Heart right ventricle (tissue), 16 donors: ENCODE measurements at regions not wholly inside any gene's neighbourhood (a gene's known extent, or its start where the extent isn't known, plus 50 kb on each side); places are given as distances from the start of the nearest gene placed in this dataset.

Experiments
- ATAC-seq, 8 donors: fragments of 200-7000 bp; cut with Tn5 transposase; one replicate each; pipeline ENCODE4 v1.9.1; 2020; ENCODE audit warnings: mild to moderate bottlenecking in 8 of 8, moderate library complexity in 8 of 8, moderate number of reproducible peaks in 1 of 8
- DNase-seq, 2 donors: peaks; one replicate each; pipeline ENCODE4 v3.0.0-alpha.2; 2020
- H3K27ac ChIP-seq, 10 donors: fragments of 200-600 bp; sonication (generic) in 2 of 10; one replicate each; pipeline versions ENCODE4 v1.5.0 to v1.8.0; 2020 to 2022; ENCODE audit warnings: mild to moderate bottlenecking in 3 of 10
- H3K27me3 ChIP-seq, 7 donors: fragments of 200-600 bp; one replicate each; pipeline ENCODE4 v1.8.0; 2021 to 2022; ENCODE audit warnings: mild to moderate bottlenecking in 2 of 7
- H3K36me3 ChIP-seq, 9 donors: fragments of 200-600 bp; sonication (generic) in 1 of 9; one replicate each; pipeline versions ENCODE4 v1.5.0 to v1.8.0; 2020 to 2022; ENCODE audit warnings: mild to moderate bottlenecking in 2 of 9
- H3K4me1 ChIP-seq, 9 donors: fragments of 200-600 bp; sonication (generic) in 1 of 9; one replicate each; pipeline versions ENCODE4 v1.5.0 to v1.8.0; 2020 to 2022; ENCODE audit warnings: mild to moderate bottlenecking in 4 of 9
- H3K4me3 ChIP-seq, 10 donors: fragments of 200-600 bp; sonication (generic) in 2 of 10; one replicate each; pipeline versions ENCODE4 v1.5.0 to v1.8.0; 2020 to 2022; ENCODE audit warnings: mild to moderate bottlenecking in 7 of 10, moderate library complexity in 2 of 10
- H3K9me3 ChIP-seq, 11 donors: fragments of 200-600 bp in 10 of 11; sonication (generic) in 2 of 11; one replicate each; pipeline versions ENCODE4 v1.5.0 to v1.8.0; 2013 to 2022; ENCODE audit warnings: mild to moderate bottlenecking in 2 of 11, control low read depth in 1 of 11, moderate library complexity in 1 of 11
- WGBS, 2 donors: extraction: QIAGEN DNeasy Blood & Tissue Kit; methylation state at CpG; one replicate each; pipeline ENCODE4 v1.1.7; 2013; ENCODE audit warnings: inconsistent platforms in 1 of 2; 5-methylcytosine and 5-hydroxymethylcytosine counted together
- intact Hi-C, 10 donors: fragments of 100-400 bp; cut with DNase I; formaldehyde crosslinking; loops; one replicate each; pipeline versions ENCODE4 v1.11.1 to v1.14.2; 2022
- TF ChIP-seq, protein P1 (sequence below), 9 donors: fragments of 200-600 bp; sonication (generic) in 2 of 9; IDR thresholded peaks; one replicate each; pipeline versions ENCODE4 v1.5.0 to v1.8.0; 2021 to 2022; ENCODE audit warnings: antibody characterized with exemption in 9 of 9, mild to moderate bottlenecking in 5 of 9, moderate library complexity in 1 of 9
- donor health status: Arrhythmogenic right ventricular cardiomyopathy.
- donor health status: ischemic (EF 13 %, LVEDD 7.1; RV severe dilation, severe dysfunction).
- donor health status: healthy with polysubstance abuse.
- donor health status: DM: no; HTN: yes; CAD: no.
- donor health status: DM: no; HTN: no; CAD: no.
- donor health status: ischemic (EF 25% LVEDD 6.9; RV normal size, moderate dysfunction).
- donor health status: ischemic (EF 25% LVEDD 5.7; RV mildly dilated, moderate dysfunction).
- donor health status: healthy.
- donor health status: DM: yes; HTN: yes; CAD: no.
- donor health status: Ischemic cardiomyopathy.
- donor health status: ischemic (EF 35%, LVEDD 5.7; RV mildly dilated, moderate dysfunction).
- donor health status: nonischemic (EF 11% LVEDD 7.7; RV severe dilation, severe dysfunction).
- donor health status: DM: yes; HTN: yes; CAD: no.
- donor health status: PGD.
- donor health status: ischemic (EF 29% LVEDD 5.4; RV normal size, mild dysfunction).
- donor health status: nonischemic (EF 23%, LVEDD 6.1; RV moderate dilation, normal function).

DNA sequence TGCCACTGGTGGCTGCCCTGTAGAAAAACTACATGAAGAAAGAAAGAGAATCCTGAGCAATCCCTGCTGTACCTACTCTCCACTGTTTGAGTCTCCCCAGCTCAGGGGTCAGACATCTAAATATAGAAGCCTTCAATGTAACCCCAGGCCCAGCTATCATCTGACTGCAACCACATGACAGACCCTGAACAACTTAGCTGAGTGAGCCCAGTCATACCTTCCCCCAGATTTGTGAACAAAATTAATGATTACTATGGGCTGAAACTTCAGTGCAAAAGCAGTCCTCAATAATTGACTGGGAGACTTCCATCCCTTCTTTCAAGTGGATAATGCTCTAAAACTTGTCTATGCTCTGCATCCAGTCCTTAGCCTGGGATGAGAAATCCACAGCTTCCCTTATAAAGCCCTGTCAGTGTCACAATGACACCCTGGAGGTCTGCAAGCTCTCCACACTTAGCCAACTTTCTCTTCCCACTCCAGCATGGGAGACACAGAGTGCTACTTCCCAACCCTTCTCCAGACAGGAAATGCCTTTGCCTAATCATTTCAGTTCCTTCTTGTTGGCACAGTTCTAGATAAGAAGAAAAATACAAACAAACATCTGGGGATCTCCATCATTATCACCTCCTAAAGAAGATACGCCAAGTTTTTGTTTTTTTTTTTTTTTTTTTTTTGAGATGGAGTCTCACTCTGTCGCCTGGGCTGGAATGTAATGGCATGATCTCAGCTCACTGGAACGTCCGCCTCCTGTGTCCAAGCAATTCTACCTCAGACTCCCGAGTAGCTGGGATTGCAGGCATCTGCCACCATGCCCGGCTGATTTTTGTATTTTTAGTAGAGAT is 198.5 kb upstream of the GADL1 start:
- intact Hi-C loops, result no loop called here
- H3K9me3 ChIP-seq, result no peaks in the 10 kb centered on the region
- H3K4me3 ChIP-seq, result no peak overlapping the region
- ATAC-seq, result peak in 6 of 8 donors; percentile 52 to 85 (median 80)
- no peaks in the 10 kb centered on the region for H3K27me3 ChIP-seq
- peak overlapping the region in 1 of 10 donors; percentile 14 for H3K27ac ChIP-seq
- 30 to 45% methylated on average over 6 of the region's 6 CpGs for WGBS, 2 donors
- TF ChIP-seq, protein P1, sequence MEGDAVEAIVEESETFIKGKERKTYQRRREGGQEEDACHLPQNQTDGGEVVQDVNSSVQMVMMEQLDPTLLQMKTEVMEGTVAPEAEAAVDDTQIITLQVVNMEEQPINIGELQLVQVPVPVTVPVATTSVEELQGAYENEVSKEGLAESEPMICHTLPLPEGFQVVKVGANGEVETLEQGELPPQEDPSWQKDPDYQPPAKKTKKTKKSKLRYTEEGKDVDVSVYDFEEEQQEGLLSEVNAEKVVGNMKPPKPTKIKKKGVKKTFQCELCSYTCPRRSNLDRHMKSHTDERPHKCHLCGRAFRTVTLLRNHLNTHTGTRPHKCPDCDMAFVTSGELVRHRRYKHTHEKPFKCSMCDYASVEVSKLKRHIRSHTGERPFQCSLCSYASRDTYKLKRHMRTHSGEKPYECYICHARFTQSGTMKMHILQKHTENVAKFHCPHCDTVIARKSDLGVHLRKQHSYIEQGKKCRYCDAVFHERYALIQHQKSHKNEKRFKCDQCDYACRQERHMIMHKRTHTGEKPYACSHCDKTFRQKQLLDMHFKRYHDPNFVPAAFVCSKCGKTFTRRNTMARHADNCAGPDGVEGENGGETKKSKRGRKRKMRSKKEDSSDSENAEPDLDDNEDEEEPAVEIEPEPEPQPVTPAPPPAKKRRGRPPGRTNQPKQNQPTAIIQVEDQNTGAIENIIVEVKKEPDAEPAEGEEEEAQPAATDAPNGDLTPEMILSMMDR (IDR thresholded peaks at IDR 0.05), result no peak
- DNase-seq, result peak in 1 of 2 donors; percentile 9
- H3K36me3 ChIP-seq, result no peaks in the 10 kb centered on the region
- peaks cover 0 to 14% (median 6%) of the 10 kb centered on the region in 9 donors for H3K4me1 ChIP-seq

DNA sequence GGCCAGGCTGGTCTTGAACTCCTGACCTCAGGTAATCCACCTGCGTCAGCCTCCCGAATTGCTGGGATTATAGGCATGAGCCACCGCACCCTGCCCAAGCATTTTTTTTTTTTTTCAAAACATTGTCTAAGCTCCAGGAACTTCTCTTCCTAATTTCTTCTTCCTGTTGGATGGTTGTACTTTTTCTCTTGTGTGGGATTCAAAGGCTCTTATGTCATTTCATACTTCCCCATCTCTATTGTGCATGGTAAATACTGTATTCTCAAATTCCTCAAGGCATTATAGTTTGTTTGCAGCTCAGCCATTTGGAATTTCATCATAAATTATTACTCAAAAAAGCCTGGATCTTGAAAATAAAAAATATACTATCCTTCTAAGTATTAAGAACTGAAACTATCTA is 199.1 kb upstream of the GADL1 start:
- H3K9me3 ChIP-seq, result no peaks in the 10 kb centered on the region
- H3K4me1 ChIP-seq, result peaks cover 0 to 14% (median 6%) of the 10 kb centered on the region in 9 donors
- no peaks in the 10 kb centered on the region for H3K27me3 ChIP-seq
- intact Hi-C loops, result no loop called here
- no peak overlapping the region for H3K4me3 ChIP-seq
- DNase-seq (no peak), ATAC-seq (peak in 3 of 8 donors; percentile 30 to 33 (median 33))
- no peaks in the 10 kb centered on the region for H3K36me3 ChIP-seq
- WGBS, 2 donors, result 58 to 61% methylated on average over 3 of the region's 3 CpGs
- H3K27ac ChIP-seq, result no peak overlapping the region
- TF ChIP-seq, protein P1 (IDR thresholded peaks at IDR 0.05), result no peak

DNA sequence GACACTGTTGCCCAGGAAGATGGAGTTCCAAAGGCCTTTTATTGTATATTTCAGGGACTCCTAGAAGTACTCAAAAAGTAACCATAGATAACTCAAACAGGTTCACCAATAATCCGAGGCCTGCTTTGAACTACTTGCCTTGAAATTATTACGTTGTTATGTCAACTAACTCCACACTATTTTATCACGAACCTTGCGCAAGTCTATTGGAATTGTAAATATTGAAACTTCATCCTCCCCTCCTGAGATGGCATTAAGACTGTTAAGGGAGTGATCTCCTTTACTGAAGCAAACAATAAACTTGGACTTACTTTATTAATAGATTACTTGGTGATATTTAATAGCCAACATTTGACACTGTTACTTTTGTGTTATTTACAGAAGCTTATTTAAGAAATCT is 199.6 kb upstream of the GADL1 start:
- TF ChIP-seq, protein P1 (IDR thresholded peaks at IDR 0.05), result no peak
- 93 to 95% methylated on average over 4 of the region's 4 CpGs for whole genome bisulfite sequencing, 2 donors
- ATAC-seq (no peak), DNase-seq (no peak)
- Histone ChIP-seq H3K9me3 (no peaks in the 10 kb centered on the region), H3K4me3 (no peak overlapping the region), H3K36me3 (no peaks in the 10 kb centered on the region), H3K27me3 (no peaks in the 10 kb centered on the region), H3K4me1 (peaks cover 0 to 14% (median 6%) of the 10 kb centered on the region in 9 donors), H3K27ac (no peak overlapping the region)
- intact Hi-C loops, result no loop called here

DNA sequence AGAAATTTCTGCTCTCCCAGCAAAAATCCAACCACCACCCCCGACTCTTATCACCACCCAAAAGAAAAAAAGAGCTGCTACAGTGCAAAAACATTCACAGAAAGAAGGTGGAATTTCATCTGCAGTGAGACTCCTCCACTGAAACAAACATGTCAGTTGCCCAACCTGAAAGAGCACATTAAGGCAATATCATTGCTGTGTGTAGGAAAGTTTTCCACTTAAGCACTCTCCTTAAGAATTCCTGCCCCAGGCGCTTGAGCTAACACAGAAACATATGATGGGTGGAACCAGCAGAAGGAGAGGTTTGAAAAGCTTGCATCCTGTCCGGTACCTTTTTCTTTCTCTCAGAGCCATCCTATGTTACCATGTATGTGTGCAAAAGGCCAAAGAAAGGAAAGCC is 200.8 kb upstream of the GADL1 start:
- TF ChIP-seq, protein P1 (IDR thresholded peaks at IDR 0.05), result no peak
- intact Hi-C loops, result no loop called here
- ATAC-seq, result no peak

More for the DNA sequence above, 200.8 kb upstream of the GADL1 start:
- Histone ChIP-seq H3K27me3 (no peaks in the 10 kb centered on the region), H3K9me3 (no peaks in the 10 kb centered on the region), H3K4me1 (peaks cover 0 to 14% (median 6%) of the 10 kb centered on the region in 9 donors), H3K27ac (no peak overlapping the region), H3K4me3 (no peak overlapping the region), H3K36me3 (no peaks in the 10 kb centered on the region)
- WGBS, 2 donors, result 89 to 92% methylated on average over 3 of the region's 3 CpGs
- DNase-seq, result no peak
